Neural progenitor cell (in vitro differentiated cells): ENCODE measurements at regions not wholly inside any gene's neighbourhood (a gene's known extent, or its start where the extent isn't known, plus 50 kb on each side); places are given as distances from the start of the nearest gene placed in this dataset.

ENCODE experiments used
- DNase-seq: peaks from one replicate; pipeline ENCODE4 v3.0.0-alpha.2; 2016; ENCODE audit warnings: low spot score
- H2AFZ ChIP-seq: fragments of 200-600 bp; sonication (generic); replicated peaks from 2 replicates; pipeline ENCODE4 v1.6.1; 2016; ENCODE audit warnings: antibody characterized with exemption
- H3F3A ChIP-seq: fragments of 200-600 bp; sonication (generic); 2 replicates; pipeline ENCODE4 v1.6.1; 2016; ENCODE audit warnings: antibody characterized with exemption, low read depth
- H3K27ac ChIP-seq: fragments of 200-600 bp; sonication (generic); 2 replicates; pipeline ENCODE4 v1.5.1; 2016; ENCODE audit warnings: mild to moderate bottlenecking
- H3K27me3 ChIP-seq: fragments of 200-600 bp; sonication (generic); 2 replicates; pipeline ENCODE4 v1.6.1; 2016; ENCODE audit warnings: mild to moderate bottlenecking, moderate library complexity
- H3K36me3 ChIP-seq: fragments of 200-600 bp; sonication (generic); 2 replicates; pipeline ENCODE4 v1.5.1; 2016
- H3K4me1 ChIP-seq: fragments of 200-600 bp; sonication (generic); 2 replicates; pipeline ENCODE4 v1.6.1; 2016; ENCODE audit warnings: mixed run types
- H3K4me2 ChIP-seq: fragments of 200-600 bp; sonication (generic); 2 replicates; pipeline ENCODE4 v1.6.1; 2016
- H3K4me3 ChIP-seq: fragments of 200-600 bp; sonication (generic); 2 replicates; pipeline ENCODE4 v1.5.1; 2016
- H3K79me2 ChIP-seq: fragments of 200-600 bp; sonication (generic); 2 replicates; pipeline ENCODE4 v1.6.1; 2016; ENCODE audit warnings: low read depth
- H3K9ac ChIP-seq: fragments of 200-600 bp; sonication (generic); 2 replicates; pipeline ENCODE4 v1.6.1; 2016
- H3K9me3 ChIP-seq: fragments of 200-600 bp; sonication (generic); 2 replicates; pipeline ENCODE4 v1.5.1; 2016; ENCODE audit warnings: low read depth
- H4K20me1 ChIP-seq: fragments of 200-600 bp; sonication (generic); 2 replicates; pipeline ENCODE4 v1.6.1; 2016; ENCODE audit warnings: low read depth
- H3K27ac Mint-ChIP-seq: 3 replicates; pipeline ENCODE4 v1.8.0; 2021; ENCODE audit warnings: mixed read lengths
- H3K27me3 Mint-ChIP-seq: 2 replicates; pipeline ENCODE4 v1.8.0; 2022; ENCODE audit warnings: low read depth, mild to moderate bottlenecking, inconsistent platforms, moderate library complexity, mixed read lengths; ENCODE audit not compliant: insufficient read depth
- H3K36me3 Mint-ChIP-seq: 3 replicates; pipeline ENCODE4 v1.8.0; 2021; ENCODE audit warnings: mixed read lengths
- H3K4me1 Mint-ChIP-seq: 3 replicates; pipeline ENCODE4 v1.8.0; 2021; ENCODE audit warnings: mixed read lengths
- H3K4me3 Mint-ChIP-seq: 3 replicates; pipeline ENCODE4 v1.8.0; 2021; ENCODE audit warnings: mild to moderate bottlenecking, moderate library complexity, mixed read lengths
- H3K9me3 Mint-ChIP-seq: 3 replicates; pipeline ENCODE4 v1.8.0; 2020; ENCODE audit warnings: mixed read lengths
- EZH2 ChIP-seq: fragments of 200-600 bp; sonication (generic); IDR thresholded peaks from 2 replicates; pipeline ENCODE4 v1.6.1; 2017; ENCODE audit warnings: antibody characterized with exemption, mild to moderate bottlenecking, moderate library complexity
- EZH2phosphoT487 ChIP-seq: fragments of 200-600 bp; sonication (generic); IDR thresholded peaks from 2 replicates; pipeline ENCODE4 v1.6.1; 2017; ENCODE audit warnings: antibody characterized with exemption
- TF ChIP-seq, protein P1 (sequence below): fragments of 200-600 bp; sonication (generic); IDR thresholded peaks from 2 replicates; pipeline ENCODE4 v1.5.1; 2017; ENCODE audit warnings: antibody characterized with exemption, mild to moderate bottlenecking

DNA sequence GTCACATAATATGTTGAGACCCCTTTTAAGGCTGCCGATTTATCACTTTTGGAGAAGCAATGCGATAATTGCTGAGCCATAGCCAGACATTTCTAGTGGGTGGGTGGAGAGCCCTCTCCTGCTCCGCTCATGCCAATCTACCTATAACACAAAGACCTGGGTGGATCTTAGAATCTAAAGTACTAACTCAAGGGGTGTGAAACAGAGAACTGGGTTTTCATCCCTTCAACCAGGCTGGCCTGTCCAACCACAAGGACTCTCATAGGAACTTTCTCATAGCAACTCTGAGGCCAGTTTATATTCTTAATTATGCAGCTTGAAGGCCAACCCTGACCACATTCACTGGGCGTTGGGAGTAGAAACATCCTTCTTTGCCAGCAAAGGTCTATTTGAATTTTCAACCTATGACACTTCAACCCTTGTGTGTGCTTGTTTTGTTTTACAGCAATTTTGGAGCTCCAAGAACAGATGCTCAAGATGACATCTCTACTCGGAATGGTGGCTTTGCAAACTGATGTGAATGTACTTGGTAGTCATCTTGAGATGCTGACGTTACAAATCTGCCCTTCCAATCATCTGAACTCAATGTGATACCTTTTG is 1198.2 kb upstream of the AUTS2 start:
- Mint-ChIP-seq H3K4me3 (no peak overlapping the region), H3K27ac (no peak overlapping the region), H3K27me3 (no peaks in the 10 kb centered on the region), H3K36me3 (no peaks in the 10 kb centered on the region), H3K9me3 (no peaks in the 10 kb centered on the region), H3K4me1 (peaks cover 2% of the 10 kb centered on the region)
- no peak overlapping the region for H3K27ac ChIP-seq
- no peak overlapping the region for H3K4me2 ChIP-seq
- H3F3A ChIP-seq = no peaks in the 10 kb centered on the region
- H3K4me3 ChIP-seq = no peak overlapping the region
- H3K9ac ChIP-seq = no peak overlapping the region
- no peaks in the 10 kb centered on the region for H3K9me3 ChIP-seq
- no peak overlapping the region for H2AFZ ChIP-seq
- H4K20me1 ChIP-seq = no peaks in the 10 kb centered on the region
- H3K79me2 ChIP-seq = no peaks in the 10 kb centered on the region
- H3K36me3 ChIP-seq = no peaks in the 10 kb centered on the region
- no peak for DNase-seq
- H3K27me3 ChIP-seq = no peaks in the 10 kb centered on the region
- no peaks in the 10 kb centered on the region for H3K4me1 ChIP-seq
- TF ChIP-seq EZH2phosphoT487 (no peak), EZH2 (no peak)
- TF ChIP-seq, protein P1, sequence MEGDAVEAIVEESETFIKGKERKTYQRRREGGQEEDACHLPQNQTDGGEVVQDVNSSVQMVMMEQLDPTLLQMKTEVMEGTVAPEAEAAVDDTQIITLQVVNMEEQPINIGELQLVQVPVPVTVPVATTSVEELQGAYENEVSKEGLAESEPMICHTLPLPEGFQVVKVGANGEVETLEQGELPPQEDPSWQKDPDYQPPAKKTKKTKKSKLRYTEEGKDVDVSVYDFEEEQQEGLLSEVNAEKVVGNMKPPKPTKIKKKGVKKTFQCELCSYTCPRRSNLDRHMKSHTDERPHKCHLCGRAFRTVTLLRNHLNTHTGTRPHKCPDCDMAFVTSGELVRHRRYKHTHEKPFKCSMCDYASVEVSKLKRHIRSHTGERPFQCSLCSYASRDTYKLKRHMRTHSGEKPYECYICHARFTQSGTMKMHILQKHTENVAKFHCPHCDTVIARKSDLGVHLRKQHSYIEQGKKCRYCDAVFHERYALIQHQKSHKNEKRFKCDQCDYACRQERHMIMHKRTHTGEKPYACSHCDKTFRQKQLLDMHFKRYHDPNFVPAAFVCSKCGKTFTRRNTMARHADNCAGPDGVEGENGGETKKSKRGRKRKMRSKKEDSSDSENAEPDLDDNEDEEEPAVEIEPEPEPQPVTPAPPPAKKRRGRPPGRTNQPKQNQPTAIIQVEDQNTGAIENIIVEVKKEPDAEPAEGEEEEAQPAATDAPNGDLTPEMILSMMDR = no peak

DNA sequence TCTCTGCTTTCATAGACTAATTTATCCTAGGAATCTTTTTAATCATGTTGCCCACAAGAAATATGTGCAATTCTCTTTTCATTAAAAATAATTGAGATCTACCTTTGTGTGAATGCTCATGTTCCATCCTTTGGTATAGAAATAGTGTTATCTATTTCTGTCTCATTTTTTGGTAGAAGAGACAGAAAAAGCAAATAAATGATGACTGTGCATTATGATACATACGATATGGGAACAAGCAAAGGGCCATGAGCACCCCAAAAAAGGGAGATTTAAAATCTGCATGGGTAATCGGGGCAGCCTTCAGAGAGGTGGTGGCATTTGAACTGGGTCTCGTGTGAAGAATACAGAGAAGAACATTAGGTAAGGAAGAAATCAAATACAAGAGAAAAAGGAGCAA is 1197.5 kb upstream of the AUTS2 start:
- Histone ChIP-seq H3K9me3 (no peaks in the 10 kb centered on the region), H3K4me2 (no peak overlapping the region), H3F3A (no peaks in the 10 kb centered on the region), H3K79me2 (no peaks in the 10 kb centered on the region), H4K20me1 (no peaks in the 10 kb centered on the region), H3K4me3 (no peak overlapping the region), H3K4me1 (no peaks in the 10 kb centered on the region), H3K27ac (no peak overlapping the region), H2AFZ (no peak overlapping the region), H3K36me3 (no peaks in the 10 kb centered on the region), H3K9ac (no peak overlapping the region), H3K27me3 (no peaks in the 10 kb centered on the region)
- Mint-ChIP-seq H3K27me3 (no peaks in the 10 kb centered on the region), H3K4me3 (no peak overlapping the region), H3K36me3 (no peaks in the 10 kb centered on the region), H3K27ac (no peak overlapping the region), H3K4me1 (peaks cover 2% of the 10 kb centered on the region), H3K9me3 (no peaks in the 10 kb centered on the region)
- no peak for DNase-seq
- TF ChIP-seq, protein P1 = no peak
- no peak for TF ChIP-seq EZH2phosphoT487
- TF ChIP-seq EZH2 = no peak

GRCh38 chr7:68401313-68401712 is 1197.0 kb upstream of the AUTS2 start:
- Mint-ChIP-seq H3K36me3 (no peaks in the 10 kb centered on the region), H3K27ac (no peak overlapping the region), H3K4me3 (no peak overlapping the region), H3K4me1 (peaks cover 2% of the 10 kb centered on the region), H3K9me3 (no peaks in the 10 kb centered on the region), H3K27me3 (no peaks in the 10 kb centered on the region)
- TF ChIP-seq EZH2 (no peak), EZH2phosphoT487 (no peak)
- TF ChIP-seq, protein P1 = no peak
- H3K4me2 ChIP-seq = no peak overlapping the region
- H3K4me3 ChIP-seq = no peak overlapping the region
- H3K9me3 ChIP-seq = no peaks in the 10 kb centered on the region
- no peaks in the 10 kb centered on the region for H3K4me1 ChIP-seq
- H3F3A ChIP-seq = no peaks in the 10 kb centered on the region
- H4K20me1 ChIP-seq = no peaks in the 10 kb centered on the region
- no peaks in the 10 kb centered on the region for H3K79me2 ChIP-seq
- no peaks in the 10 kb centered on the region for H3K36me3 ChIP-seq
- DNase-seq = no peak
- no peaks in the 10 kb centered on the region for H3K27me3 ChIP-seq
- H2AFZ ChIP-seq = no peak overlapping the region
- H3K9ac ChIP-seq = no peak overlapping the region
- no peak overlapping the region for H3K27ac ChIP-seq
